PC-3 (cell line): ENCODE measurements at regions not wholly inside any gene's neighbourhood (a gene's known extent, or its start where the extent isn't known, plus 50 kb on each side); places are given as distances from the start of the nearest gene placed in this dataset.

Experiments
- ATAC-seq: fragments of 200-7000 bp; cut with Tn5 transposase; 2 replicates; pipeline ENCODE4 v1.9.1; 2020; ENCODE audit warnings: mild to moderate bottlenecking, moderate library complexity
- BruUV-seq: library from RNA; stranded (reverse); fragments of 400-500 nt; replicated peaks from 2 replicates; lab custom pipeline; 2021; lab: Mats Ljungman, UMichigan
- CTCF ChIA-PET: fragments of 300-600 bp; sonication (Branson Sonifier 250); formaldehyde crosslinking; loops from one replicate; lab custom pipeline; 2022; ENCODE audit warnings: antibody characterized with exemption; lab: Charles Lee
- POLR2A ChIA-PET: fragments of 300-600 bp; sonication (Branson Sonifier 250); formaldehyde crosslinking; loops from one replicate; lab custom pipeline; 2022; ENCODE audit warnings: antibody characterized with exemption; ENCODE audit not compliant: unreplicated experiment; lab: Charles Lee
- DNase-seq: peaks from one replicate; pipeline ENCODE4 v3.0.0-alpha.2; 2015
- H2AFZ ChIP-seq: fragments of 300-600 bp; sonication (generic); 2 replicates; pipeline ENCODE4 v1.6.0; 2016; ENCODE audit warnings: antibody characterized with exemption, low read length
- H3F3A ChIP-seq: fragments of 300-600 bp; sonication (generic); one replicate; pipeline ENCODE4 v1.6.0; 2017; ENCODE audit warnings: antibody characterized with exemption, low read length, control low read depth, mild to moderate bottlenecking; ENCODE audit not compliant: unreplicated experiment
- H3K27ac ChIP-seq: fragments of 300-600 bp; sonication (generic); 2 replicates; pipeline ENCODE4 v1.5.1; 2016; ENCODE audit warnings: mild to moderate bottlenecking, low read length
- H3K27me3 ChIP-seq: fragments of 300-600 bp; sonication (generic); 2 replicates; pipeline ENCODE4 v1.6.1; 2016; ENCODE audit warnings: low read length, mixed read lengths
- H3K36me3 ChIP-seq: fragments of 300-600 bp; sonication (generic); 2 replicates; pipeline ENCODE4 v1.6.1; 2016; ENCODE audit warnings: low read depth, mixed run types, low read length, mixed read lengths
- H3K4me1 ChIP-seq: fragments of 300-600 bp; sonication (generic); 2 replicates; pipeline ENCODE4 v1.5.1; 2016; ENCODE audit warnings: low read length; ENCODE audit not compliant: insufficient read depth
- H3K4me2 ChIP-seq: fragments of 300-600 bp; sonication (generic); 2 replicates; pipeline ENCODE4 v1.6.0; 2016; ENCODE audit warnings: low read length
- H3K4me3 ChIP-seq: fragments of 300-600 bp; sonication (generic); 2 replicates; pipeline ENCODE4 v1.5.1; 2016; ENCODE audit warnings: mild to moderate bottlenecking, low read length, mixed read lengths
- H3K79me2 ChIP-seq: fragments of 300-600 bp; sonication (generic); 2 replicates; pipeline ENCODE4 v1.6.1; 2017; ENCODE audit warnings: low read length, mixed read lengths
- H3K9ac ChIP-seq: fragments of 300-600 bp; sonication (generic); 2 replicates; pipeline ENCODE4 v1.6.0; 2016; ENCODE audit warnings: mild to moderate bottlenecking, low read length
- H3K9me2 ChIP-seq: fragments of 300-600 bp; sonication (generic); replicated peaks from 2 replicates; pipeline ENCODE4 v1.6.1; 2016; ENCODE audit warnings: mixed run types, low read length, mixed read lengths
- H3K9me3 ChIP-seq: fragments of 300-600 bp; sonication (generic); 2 replicates; pipeline ENCODE4 v1.6.1; 2016; ENCODE audit warnings: low read length, mixed read lengths
- H4K20me1 ChIP-seq: fragments of 300-600 bp; sonication (generic); 2 replicates; pipeline ENCODE4 v1.6.1; 2016; ENCODE audit warnings: low read length, mixed read lengths
- EZH2 ChIP-seq: fragments of 300-600 bp; sonication (generic); IDR thresholded peaks from one replicate; pipeline ENCODE4 v1.6.1; 2017; ENCODE audit warnings: antibody characterized with exemption, mild to moderate bottlenecking, low read length; ENCODE audit not compliant: unreplicated experiment
- EZH2phosphoT487 ChIP-seq: fragments of 300-600 bp; sonication (generic); IDR thresholded peaks from 2 replicates; pipeline ENCODE4 v1.6.1; 2018; ENCODE audit warnings: mild to moderate bottlenecking, antibody characterized with exemption, low read length, borderline replicate concordance
- intact Hi-C: fragments of 100-400 bp; cut with micrococcal nuclease; formaldehyde crosslinking; loops from 2 replicates; pipeline ENCODE4 v1.9.0; 2023
- TF ChIP-seq, protein P1 (sequence below): fragments of 300-600 bp; sonication (generic); conservative IDR thresholded peaks from 2 replicates; pipeline ENCODE4 v1.5.1; 2017; ENCODE audit warnings: antibody characterized with exemption, low read depth, mild to moderate bottlenecking, low read length

DNA sequence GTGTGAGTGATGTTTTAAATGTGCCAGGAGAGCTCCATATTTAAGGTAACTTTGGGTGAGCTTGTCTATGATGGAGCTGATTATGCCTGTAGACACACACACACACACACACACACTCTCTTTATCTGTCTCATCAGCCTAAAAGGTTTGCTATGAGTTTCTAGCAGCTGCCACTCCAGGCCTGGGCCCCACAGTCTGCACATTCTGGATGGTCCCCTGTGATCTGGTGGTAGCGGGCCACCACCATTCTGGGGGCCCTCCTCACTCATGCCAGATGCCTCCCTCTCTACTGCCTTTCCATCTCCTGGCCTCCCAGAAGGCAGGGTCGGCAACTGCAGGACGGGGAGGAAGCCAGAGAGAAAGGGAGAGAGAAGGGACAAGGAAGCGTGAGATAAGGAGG, 129.2 kb upstream of the TNR start:
- H3K9me2 ChIP-seq, result no peaks in the 10 kb centered on the region

DNA sequence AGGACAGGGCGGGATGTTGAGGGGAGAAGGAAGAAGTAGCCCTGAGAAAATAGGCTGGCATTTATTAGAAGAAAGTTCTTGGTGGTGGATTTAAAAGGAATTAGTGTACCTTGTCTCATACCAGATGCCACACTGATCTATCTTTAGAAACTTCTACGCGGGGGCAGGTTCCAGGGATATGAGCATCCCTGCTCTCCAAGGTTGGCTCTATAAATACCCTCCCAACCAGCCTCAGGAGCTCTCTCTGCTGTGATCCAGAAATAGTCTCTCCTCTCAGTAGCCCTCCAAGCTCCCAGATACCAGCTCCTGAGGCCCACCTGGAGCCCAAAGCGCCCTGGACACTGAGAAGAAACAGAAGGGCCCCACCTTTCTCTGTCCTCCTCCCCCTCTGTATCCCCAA, 128.3 kb upstream of the TNR start:
- Histone ChIP-seq H3F3A (no peaks in the 10 kb centered on the region), H2AFZ (no peak overlapping the region), H3K36me3 (no peaks in the 10 kb centered on the region), H3K9me2 (no peaks in the 10 kb centered on the region), H3K4me3 (no peak overlapping the region), H3K4me1 (no peaks in the 10 kb centered on the region), H3K79me2 (no peaks in the 10 kb centered on the region), H3K27me3 (no peaks in the 10 kb centered on the region), H3K4me2 (no peak overlapping the region), H3K9ac (no peak overlapping the region), H3K27ac (no peak overlapping the region), H4K20me1 (no peaks in the 10 kb centered on the region), H3K9me3 (no peaks in the 10 kb centered on the region)
- TF ChIP-seq, protein P1, sequence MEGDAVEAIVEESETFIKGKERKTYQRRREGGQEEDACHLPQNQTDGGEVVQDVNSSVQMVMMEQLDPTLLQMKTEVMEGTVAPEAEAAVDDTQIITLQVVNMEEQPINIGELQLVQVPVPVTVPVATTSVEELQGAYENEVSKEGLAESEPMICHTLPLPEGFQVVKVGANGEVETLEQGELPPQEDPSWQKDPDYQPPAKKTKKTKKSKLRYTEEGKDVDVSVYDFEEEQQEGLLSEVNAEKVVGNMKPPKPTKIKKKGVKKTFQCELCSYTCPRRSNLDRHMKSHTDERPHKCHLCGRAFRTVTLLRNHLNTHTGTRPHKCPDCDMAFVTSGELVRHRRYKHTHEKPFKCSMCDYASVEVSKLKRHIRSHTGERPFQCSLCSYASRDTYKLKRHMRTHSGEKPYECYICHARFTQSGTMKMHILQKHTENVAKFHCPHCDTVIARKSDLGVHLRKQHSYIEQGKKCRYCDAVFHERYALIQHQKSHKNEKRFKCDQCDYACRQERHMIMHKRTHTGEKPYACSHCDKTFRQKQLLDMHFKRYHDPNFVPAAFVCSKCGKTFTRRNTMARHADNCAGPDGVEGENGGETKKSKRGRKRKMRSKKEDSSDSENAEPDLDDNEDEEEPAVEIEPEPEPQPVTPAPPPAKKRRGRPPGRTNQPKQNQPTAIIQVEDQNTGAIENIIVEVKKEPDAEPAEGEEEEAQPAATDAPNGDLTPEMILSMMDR, result no peak
- TF ChIP-seq EZH2, result no peak
- TF ChIP-seq EZH2phosphoT487, result no peak
- DNase-seq (no peak), ATAC-seq (no peak)
- no TSS peak for BruUV-seq
- intact Hi-C loops, result no loop called here
- CTCF ChIA-PET, result no interaction called here
- POLR2A ChIA-PET, result no interaction called here

More for the DNA sequence above, 129.2 kb upstream of the TNR start:
- Histone ChIP-seq H3K4me2 (no peak overlapping the region), H3F3A (no peaks in the 10 kb centered on the region), H3K36me3 (no peaks in the 10 kb centered on the region), H3K27me3 (no peaks in the 10 kb centered on the region), H3K4me1 (no peaks in the 10 kb centered on the region), H2AFZ (no peak overlapping the region), H3K79me2 (no peaks in the 10 kb centered on the region), H3K9me3 (no peaks in the 10 kb centered on the region), H4K20me1 (no peaks in the 10 kb centered on the region), H3K9ac (no peak overlapping the region), H3K27ac (no peak overlapping the region), H3K4me3 (no peak overlapping the region)
- BruUV-seq, result no TSS peak
- TF ChIP-seq EZH2 (no peak), EZH2phosphoT487 (no peak)
- TF ChIP-seq, protein P1, result no peak
- ATAC-seq, result no peak
- intact Hi-C loops, result no loop called here
- no peak for DNase-seq
- ChIA-PET CTCF (no interaction called here), POLR2A (interaction anchor here (0.5 kb wide), 1 partner anchor 92 kb away, joined by 3 read pairs; no protein-coding TSS in a partner anchor)

DNA sequence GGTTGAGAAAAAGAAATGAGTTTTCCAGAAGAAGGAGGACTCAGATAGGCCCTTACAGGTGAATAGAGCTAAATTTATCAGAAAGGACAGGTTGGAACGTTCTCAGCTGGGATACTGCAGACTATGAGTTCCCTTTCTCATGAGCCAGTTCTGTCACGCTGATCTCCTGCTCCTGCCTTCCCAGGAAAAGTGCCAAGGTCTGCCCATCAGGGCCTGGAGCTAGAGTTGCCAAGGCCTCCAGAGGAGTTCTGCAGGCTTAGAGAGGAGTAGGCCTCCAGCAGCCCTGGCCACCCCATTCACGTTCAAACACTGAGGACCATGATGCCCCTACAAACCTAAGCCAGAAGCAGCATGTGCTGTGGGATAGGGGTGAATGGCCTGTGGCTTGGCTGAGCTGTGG, 126.8 kb upstream of the TNR start:
- Histone ChIP-seq H3F3A (no peaks in the 10 kb centered on the region), H3K27ac (no peak overlapping the region), H3K79me2 (no peaks in the 10 kb centered on the region), H3K4me1 (no peaks in the 10 kb centered on the region), H3K4me3 (no peak overlapping the region), H3K27me3 (no peaks in the 10 kb centered on the region), H3K4me2 (no peak overlapping the region), H2AFZ (no peak overlapping the region), H3K36me3 (no peaks in the 10 kb centered on the region), H3K9me2 (no peaks in the 10 kb centered on the region), H3K9ac (no peak overlapping the region), H4K20me1 (no peaks in the 10 kb centered on the region), H3K9me3 (no peaks in the 10 kb centered on the region)
- no TSS peak for BruUV-seq
- ATAC-seq (no peak), DNase-seq (no peak)
- TF ChIP-seq, protein P1, result no peak
- TF ChIP-seq EZH2 (no peak), EZH2phosphoT487 (no peak)
- intact Hi-C loops, result no loop called here
- POLR2A ChIA-PET, result no interaction called here
- CTCF ChIA-PET, result no interaction called here
